ENCODE measurements at regions not wholly inside any gene's neighbourhood (a gene's known extent, or its start where the extent isn't known, plus 50 kb on each side); places are given as distances from the start of the nearest gene placed in this dataset.

DNA sequence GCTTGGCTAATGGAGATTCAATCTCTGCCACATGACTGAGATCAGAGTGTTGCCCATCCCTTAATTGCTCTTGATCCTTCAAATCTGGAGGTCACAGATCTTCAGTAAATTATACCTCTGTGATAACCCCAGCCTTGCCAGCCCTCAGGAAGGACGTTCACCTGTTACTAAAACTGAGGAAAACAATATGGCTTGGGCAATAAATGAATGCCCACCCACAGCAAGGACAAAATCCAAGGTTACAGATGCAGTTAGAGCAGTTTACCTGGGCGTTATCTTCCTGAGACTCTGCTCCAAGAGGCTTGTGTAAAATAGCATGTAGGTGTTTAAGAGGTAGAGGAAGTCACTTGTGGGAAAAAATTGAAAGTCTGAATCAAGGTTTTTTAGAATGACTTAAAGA lies 69.3 kb upstream of the MAOA start:
- no peak overlapping the region for H3K4me3 ChIP-seq (ENCODE audit: low read length)
- no peak for DNase-seq (ENCODE audit: low read depth, low spot score)

DNA sequence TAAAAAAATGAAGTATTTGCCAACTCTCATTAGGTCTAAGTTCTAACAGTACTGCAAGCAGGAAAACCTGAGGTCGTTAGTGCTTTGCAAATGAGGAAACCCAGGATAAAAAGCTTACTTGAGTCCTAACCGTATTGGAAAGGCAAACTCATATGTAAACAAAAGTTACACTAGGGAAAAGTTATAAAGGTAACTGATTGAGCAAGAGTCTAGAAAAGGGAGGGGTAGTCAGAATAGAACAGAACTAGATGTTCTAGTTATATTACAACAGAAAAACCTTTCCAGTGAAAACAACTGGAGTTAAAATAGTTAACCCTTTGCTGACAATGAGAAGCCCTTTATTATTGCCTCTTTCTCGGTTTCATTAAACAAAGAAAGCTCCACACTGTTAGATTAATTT lies 66.4 kb upstream of the MAOA start:
- no peak overlapping the region for H3K4me3 ChIP-seq (ENCODE audit: low read length)
- no peak for DNase-seq (ENCODE audit: low read depth, low spot score)

DNA sequence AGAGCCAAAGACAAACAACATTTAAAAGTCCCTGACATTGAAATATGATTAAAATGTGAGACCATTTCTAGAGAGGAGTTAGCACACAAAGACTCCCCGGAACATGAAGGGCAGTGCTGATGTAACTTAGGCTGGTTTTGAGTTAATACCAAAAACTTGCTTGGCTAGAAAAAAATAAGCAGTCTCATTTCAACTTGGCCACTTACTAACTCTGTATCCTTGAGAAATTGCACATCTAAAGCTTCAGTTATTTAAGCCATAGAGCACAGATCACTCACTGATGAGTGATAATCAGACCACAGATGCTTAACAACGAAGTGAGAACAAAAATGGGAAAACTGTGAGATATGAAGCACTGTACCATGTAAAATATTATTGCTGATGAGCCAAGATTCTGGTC lies 65.9 kb upstream of the MAOA start:
- H3K4me3 ChIP-seq (ENCODE audit: low read length) = no peak overlapping the region
- DNase-seq (ENCODE audit: low read depth, low spot score) = no peak

DNA sequence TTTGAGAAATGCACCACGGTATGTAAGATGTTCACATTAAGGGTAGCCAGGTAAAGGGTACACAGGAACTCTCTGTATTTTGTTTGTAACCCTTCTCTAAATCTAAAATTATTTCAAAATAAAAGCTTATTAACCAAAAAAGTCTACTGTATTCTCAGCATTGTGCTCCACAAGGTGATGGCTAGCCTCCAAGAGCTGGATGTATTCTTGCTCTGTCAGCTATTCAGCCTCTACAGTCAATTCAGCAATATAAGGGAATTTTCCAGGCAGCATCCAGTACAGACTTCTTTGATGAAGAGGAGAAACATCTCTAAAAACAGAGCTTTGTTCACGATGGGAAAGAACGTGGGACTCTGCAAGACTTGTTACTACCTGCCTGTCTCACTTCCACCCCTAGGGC lies 63.5 kb upstream of the MAOA start:
- H3K4me3 ChIP-seq (ENCODE audit: low read length) = no peak overlapping the region
- DNase-seq (ENCODE audit: low read depth, low spot score) = no peak

DNA sequence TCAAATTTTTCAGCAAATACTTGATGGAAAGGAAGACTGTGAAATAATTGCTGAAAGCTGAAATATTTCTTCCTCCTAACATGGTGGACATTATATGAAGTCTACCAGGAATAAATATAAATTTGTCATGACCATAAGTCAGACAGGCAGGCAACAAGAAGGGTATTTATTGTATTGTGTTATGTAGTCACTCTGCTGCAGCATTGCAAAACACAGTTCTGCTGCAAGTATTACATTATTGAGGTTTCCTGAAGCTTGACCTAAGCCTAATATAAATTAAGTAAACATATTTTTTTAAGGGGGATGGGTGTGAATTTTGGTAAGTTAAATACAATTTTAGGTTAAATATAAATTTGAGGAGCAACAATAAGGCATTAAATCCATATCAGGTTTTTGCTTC lies 60.2 kb upstream of the MAOA start:
- no peak for DNase-seq (ENCODE audit: low read depth, low spot score)
- H3K4me3 ChIP-seq (ENCODE audit: low read length) = no peak overlapping the region

DNA sequence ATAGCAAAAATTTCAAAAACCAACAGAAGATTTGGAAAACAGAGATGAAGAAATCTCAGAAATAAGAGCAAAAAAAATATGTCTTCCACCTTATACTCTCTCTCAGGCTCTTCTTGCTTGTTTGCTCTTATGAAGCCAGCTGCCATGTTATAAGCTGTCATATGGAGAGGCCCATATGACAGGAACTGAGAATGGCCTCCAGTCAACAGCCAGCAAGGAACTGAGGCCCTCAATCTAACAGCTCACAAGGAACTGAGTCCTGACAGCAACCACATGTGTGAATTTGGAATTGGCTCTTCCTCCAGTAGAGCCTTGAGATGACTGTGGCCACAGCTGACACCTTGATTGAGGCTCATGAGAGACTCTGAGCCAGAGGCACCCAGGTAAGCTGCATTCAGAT lies 51.3 kb upstream of the MAOA start:
- no peak for DNase-seq (ENCODE audit: low read depth, low spot score)
- no peak overlapping the region for H3K4me3 ChIP-seq (ENCODE audit: low read length)

DNA sequence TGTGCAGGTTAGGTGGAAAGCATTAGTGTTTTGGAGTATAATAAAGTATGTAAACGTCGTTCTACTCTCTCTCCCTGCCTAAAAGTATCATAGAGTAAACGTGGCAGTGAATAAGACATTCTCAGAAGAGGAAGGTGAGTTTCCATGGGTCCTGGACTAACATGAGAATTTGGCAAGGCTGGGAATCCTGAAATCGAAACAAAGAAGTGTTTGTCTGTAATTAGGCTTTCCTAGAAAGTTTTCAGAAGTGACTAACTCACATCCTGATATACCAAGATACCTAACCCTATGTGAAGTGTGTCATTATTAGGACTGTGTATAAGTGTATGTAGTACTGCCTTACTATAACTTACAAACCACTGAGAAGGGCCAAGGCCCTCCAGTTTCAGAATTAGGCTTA lies 50.7 kb upstream of the MAOA start:
- no peak for DNase-seq (ENCODE audit: low read depth, low spot score)
- no peak overlapping the region for H3K4me3 ChIP-seq (ENCODE audit: low read length)

Data from Jurkat, Clone E6-1 (cell line).